Trophoblast cell (in vitro differentiated cells and primary cell): ENCODE measurements at regions not wholly inside any gene's neighbourhood (a gene's known extent, or its start where the extent isn't known, plus 50 kb on each side); places are given as distances from the start of the nearest gene placed in this dataset.
A peak's percentile ranks its signal among the peaks of the same experiment; 100 is the strongest.

Experiments used
- DNase-seq, 2 donors: peaks; one replicate each; pipeline ENCODE4 v3.0.0-alpha.2; 2016
- H2AFZ ChIP-seq: 2 replicates; pipeline ENCODE4 v1.6.1; 2013; ENCODE audit warnings: low read length, moderate library complexity, mild to moderate bottlenecking; ENCODE audit not compliant: insufficient read depth, poor library complexity
- H2AK5ac ChIP-seq: 2 replicates; pipeline ENCODE4 v1.6.1; 2013; ENCODE audit warnings: mild to moderate bottlenecking, low read length
- H2BK120ac ChIP-seq: 2 replicates; pipeline ENCODE4 v1.6.1; 2013; ENCODE audit warnings: low read length, mild to moderate bottlenecking, moderate library complexity; ENCODE audit not compliant: insufficient read depth, poor library complexity
- H2BK12ac ChIP-seq: 2 replicates; pipeline ENCODE4 v1.6.1; 2013; ENCODE audit warnings: mild to moderate bottlenecking, low read length, moderate library complexity
- H2BK5ac ChIP-seq: 2 replicates; pipeline ENCODE4 v1.6.1; 2013; ENCODE audit warnings: low read length, low read depth, moderate library complexity, mild to moderate bottlenecking; ENCODE audit not compliant: poor library complexity
- H3K14ac ChIP-seq: 2 replicates; pipeline ENCODE4 v1.6.1; 2013; ENCODE audit warnings: mild to moderate bottlenecking, low read length
- H3K18ac ChIP-seq: 2 replicates; pipeline ENCODE4 v1.6.1; 2013; ENCODE audit warnings: mild to moderate bottlenecking, low read length
- H3K23ac ChIP-seq: 2 replicates; pipeline ENCODE4 v1.6.1; 2013; ENCODE audit warnings: low read length
- H3K27ac ChIP-seq: 2 replicates; pipeline ENCODE4 v1.5.1; 2013; ENCODE audit warnings: low read depth, mild to moderate bottlenecking, inconsistent platforms, low read length, moderate library complexity
- H3K27me3 ChIP-seq: 2 replicates; pipeline ENCODE4 v1.6.1; 2013; ENCODE audit warnings: inconsistent platforms, mild to moderate bottlenecking, low read length, moderate library complexity; ENCODE audit not compliant: insufficient read depth
- H3K36me3 ChIP-seq, 2 experiments: 1 replicate in 1 of 2; 2 replicates in 1 of 2; pipeline ENCODE4 v1.6.1; 2013; ENCODE audit warnings: low read length in 2 of 2, mild to moderate bottlenecking in 2 of 2, moderate library complexity in 1 of 2; ENCODE audit not compliant: insufficient read depth in 2 of 2, control insufficient read depth in 1 of 2
- H3K4ac ChIP-seq: 2 replicates; pipeline ENCODE4 v1.6.1; 2013; ENCODE audit warnings: low read depth, mild to moderate bottlenecking, low read length, moderate library complexity
- H3K4me1 ChIP-seq, 2 experiments: 1 replicate in 1 of 2; 2 replicates in 1 of 2; pipeline ENCODE4 v1.6.1; 2013; ENCODE audit warnings: low read length in 2 of 2, mild to moderate bottlenecking in 2 of 2, moderate library complexity in 1 of 2; ENCODE audit not compliant: insufficient read depth in 2 of 2, control insufficient read depth in 1 of 2
- H3K4me2 ChIP-seq: 2 replicates; pipeline ENCODE4 v1.6.1; 2013; ENCODE audit warnings: inconsistent platforms, mild to moderate bottlenecking, low read length, moderate library complexity
- H3K4me3 ChIP-seq: 2 replicates; pipeline ENCODE4 v1.5.1; 2013; ENCODE audit warnings: mild to moderate bottlenecking, low read depth, low read length, inconsistent platforms
- H3K79me1 ChIP-seq: one replicate; pipeline ENCODE4 v1.6.1; 2013; ENCODE audit warnings: low read length
- H3K79me2 ChIP-seq: 2 replicates; pipeline ENCODE4 v1.6.1; 2013; ENCODE audit warnings: low read length, mild to moderate bottlenecking; ENCODE audit not compliant: control insufficient read depth, insufficient read depth, poor library complexity
- H3K9ac ChIP-seq: 2 replicates; pipeline ENCODE4 v1.6.1; 2013; ENCODE audit warnings: mild to moderate bottlenecking, low read length
- H3K9me3 ChIP-seq: 2 replicates; pipeline ENCODE4 v1.6.1; 2013; ENCODE audit warnings: low read depth, mild to moderate bottlenecking, control low read depth, inconsistent platforms, low read length; ENCODE audit not compliant: insufficient read depth
- H4K12ac ChIP-seq: 2 replicates; pipeline ENCODE4 v1.6.1; 2013; ENCODE audit warnings: low read depth, mild to moderate bottlenecking, low read length, moderate library complexity
- H4K8ac ChIP-seq: 2 replicates; pipeline ENCODE4 v1.6.1; 2013; ENCODE audit warnings: low read depth, mild to moderate bottlenecking, low read length, moderate library complexity
- H4K91ac ChIP-seq: one replicate; pipeline ENCODE4 v1.6.1; 2013; ENCODE audit warnings: low read depth, mild to moderate bottlenecking, low read length, moderate library complexity
- WGBS: extraction: QIAGEN DNeasy Blood & Tissue Kit; methylation state at CpG from one replicate; pipeline ENCODE4 v1.1.7; 2013; ENCODE audit warnings: missing lambda C conversion rate; ENCODE audit not compliant: insufficient read length, insufficient coverage; ENCODE audit errors: extremely low coverage; 5-methylcytosine and 5-hydroxymethylcytosine counted together

- Histone ChIP-seq H3K14ac (no peak overlapping the region), H3K4ac (no peak overlapping the region)
Measured at GRCh38 chr6:153263489-153263888, 132.4 kb upstream of the RGS17 start.

GRCh38 chr6:153251326-153251725 is 120.2 kb upstream of the RGS17 start:
- H3K14ac ChIP-seq = no peak overlapping the region
- H3K9me3 ChIP-seq = no peaks in the 10 kb centered on the region
- H3K36me3 ChIP-seq = no peaks in the 10 kb centered on the region
- H3K27ac ChIP-seq = no peak overlapping the region
- no peak for DNase-seq
- no peak overlapping the region for H3K4me2 ChIP-seq
- H3K79me1 ChIP-seq = no peaks in the 10 kb centered on the region
- no peak overlapping the region for H4K12ac ChIP-seq
- no peak overlapping the region for H4K8ac ChIP-seq
- no peak overlapping the region for H2BK5ac ChIP-seq
- H3K27me3 ChIP-seq = no peaks in the 10 kb centered on the region
- H3K4ac ChIP-seq = no peak overlapping the region
- H3K23ac ChIP-seq = no peak overlapping the region
- H2AK5ac ChIP-seq = no peak overlapping the region
- H3K4me3 ChIP-seq = no peak overlapping the region
- H2BK12ac ChIP-seq = no peak overlapping the region
- H3K4me1 ChIP-seq = no peaks in the 10 kb centered on the region
- H3K79me2 ChIP-seq = no peaks in the 10 kb centered on the region
- no peak overlapping the region for H4K91ac ChIP-seq
- no peak overlapping the region for H2AFZ ChIP-seq
- H2BK120ac ChIP-seq = no peak overlapping the region
- no peak overlapping the region for H3K18ac ChIP-seq
- H3K9ac ChIP-seq = no peak overlapping the region

More at GRCh38 chr6:153263489-153263888, 132.4 kb upstream of the RGS17 start:
- H3K9ac ChIP-seq = no peak overlapping the region
- no peak overlapping the region for H4K12ac ChIP-seq
- H3K79me1 ChIP-seq = no peaks in the 10 kb centered on the region
- no peak overlapping the region for H2AFZ ChIP-seq
- no peak overlapping the region for H3K4me3 ChIP-seq
- no peaks in the 10 kb centered on the region for H3K9me3 ChIP-seq
- no peaks in the 10 kb centered on the region for H3K36me3 ChIP-seq
- no peak for DNase-seq
- no peak overlapping the region for H3K23ac ChIP-seq
- H3K27me3 ChIP-seq = no peaks in the 10 kb centered on the region
- no peaks in the 10 kb centered on the region for H3K79me2 ChIP-seq
- no peak overlapping the region for H4K91ac ChIP-seq
- H2BK120ac ChIP-seq = no peak overlapping the region
- H2BK12ac ChIP-seq = no peak overlapping the region
- no peak overlapping the region for H2AK5ac ChIP-seq
- H3K4me1 ChIP-seq = no peaks in the 10 kb centered on the region
- H3K18ac ChIP-seq = no peak overlapping the region
- H2BK5ac ChIP-seq = no peak overlapping the region
- no peak overlapping the region for H3K4me2 ChIP-seq
- no peak overlapping the region for H4K8ac ChIP-seq
- WGBS = no CpG with 5 or more reads among the region's 5 CpGs
- H3K27ac ChIP-seq = no peak overlapping the region

GRCh38 chr6:153237670-153238069 is 106.6 kb upstream of the RGS17 start:
- no peak overlapping the region for H3K14ac ChIP-seq
- H2AFZ ChIP-seq = no peak overlapping the region
- H2BK120ac ChIP-seq = no peak overlapping the region
- no peak overlapping the region for H3K4me3 ChIP-seq
- H3K36me3 ChIP-seq = no peaks in the 10 kb centered on the region
- H4K91ac ChIP-seq = no peak overlapping the region
- no peak overlapping the region for H2BK5ac ChIP-seq
- no peaks in the 10 kb centered on the region for H3K79me1 ChIP-seq
- H3K9me3 ChIP-seq = no peaks in the 10 kb centered on the region
- H3K4me2 ChIP-seq = no peak overlapping the region
- no peak overlapping the region for H3K9ac ChIP-seq
- no peak for DNase-seq
- no peak overlapping the region for H4K8ac ChIP-seq
- H3K4ac ChIP-seq = no peak overlapping the region
- no peaks in the 10 kb centered on the region for H3K79me2 ChIP-seq
- no CpG with 5 or more reads among the region's 3 CpGs for WGBS
- no peak overlapping the region for H4K12ac ChIP-seq
- H2BK12ac ChIP-seq = no peak overlapping the region
- no peak overlapping the region for H3K23ac ChIP-seq
- no peaks in the 10 kb centered on the region for H3K27me3 ChIP-seq
- H3K18ac ChIP-seq = no peak overlapping the region
- no peak overlapping the region for H3K27ac ChIP-seq
- H2AK5ac ChIP-seq = no peak overlapping the region
- H3K4me1 ChIP-seq = no peaks in the 10 kb centered on the region

GRCh38 chr6:153231048-153231646 is 100.1 kb upstream of the RGS17 start:
- Histone ChIP-seq H3K4me2 (no peak overlapping the region), H3K27ac (no peak overlapping the region), H3K18ac (no peak overlapping the region), H2AK5ac (no peak overlapping the region), H3K27me3 (no peaks in the 10 kb centered on the region), H4K91ac (no peak overlapping the region), H3K9ac (no peak overlapping the region), H4K12ac (no peak overlapping the region), H4K8ac (no peak overlapping the region), H3K23ac (no peak overlapping the region), H3K4me3 (no peak overlapping the region), H3K79me1 (no peaks in the 10 kb centered on the region), H2AFZ (no peak overlapping the region), H2BK12ac (no peak overlapping the region), H3K14ac (no peak overlapping the region), H3K79me2 (no peaks in the 10 kb centered on the region), H3K9me3 (no peaks in the 10 kb centered on the region), H2BK120ac (no peak overlapping the region), H2BK5ac (no peak overlapping the region), H3K4me1 (no peaks in the 10 kb centered on the region), H3K4ac (no peak overlapping the region), H3K36me3 (no peaks in the 10 kb centered on the region)
- no CpG with 5 or more reads among the region's 12 CpGs for WGBS
- peak; percentile 48 to 75 for DNase-seq
